Panc1 (cell line): ENCODE measurements at regions not wholly inside any gene's neighbourhood (a gene's known extent, or its start where the extent isn't known, plus 50 kb on each side); places are given as distances from the start of the nearest gene placed in this dataset.

Source experiments
- ATAC-seq: fragments of 200-7000 bp; cut with Tn5 transposase; 2 replicates; pipeline ENCODE4 v1.9.1; 2020; ENCODE audit warnings: mild to moderate bottlenecking, moderate library complexity
- BruUV-seq: library from RNA; stranded (reverse); fragments of 400-500 nt; replicated peaks from 2 replicates; lab custom pipeline; 2021; lab: Mats Ljungman, UMichigan
- CTCF ChIA-PET: fragments of 300-600 bp; sonication (Branson Sonifier 250); formaldehyde crosslinking; loops from one replicate; lab custom pipeline; 2022; ENCODE audit warnings: antibody characterized with exemption; lab: Charles Lee
- POLR2A ChIA-PET: fragments of 300-600 bp; sonication (Branson Sonifier 250); formaldehyde crosslinking; loops from one replicate; lab custom pipeline; 2022; ENCODE audit warnings: antibody characterized with exemption; lab: Charles Lee
- DNase-seq: peaks from one replicate; pipeline ENCODE4 v3.0.0-alpha.2; 2010; ENCODE audit warnings: low read depth, low spot score
- H3K27ac ChIP-seq: 2 replicates; pipeline ENCODE4 v1.5.1; 2011; ENCODE audit warnings: mild to moderate bottlenecking, low read length, inconsistent platforms
- H3K27me3 ChIP-seq: fragments of 200-500 bp; sonication (Bioruptor generic); 2 replicates; pipeline ENCODE4 v1.6.0; 2014; ENCODE audit warnings: low read length, inconsistent platforms; ENCODE audit not compliant: control insufficient read depth, insufficient read depth
- H3K36me3 ChIP-seq: fragments of 200-500 bp; sonication (Bioruptor generic); 2 replicates; pipeline ENCODE4 v1.5.1; 2014; ENCODE audit warnings: inconsistent platforms, mild to moderate bottlenecking, low read length, moderate library complexity; ENCODE audit not compliant: control insufficient read depth, insufficient read depth
- H3K4me1 ChIP-seq: 2 replicates; pipeline ENCODE4 v1.5.1; 2011; ENCODE audit warnings: inconsistent platforms, mild to moderate bottlenecking, low read length, moderate library complexity; ENCODE audit not compliant: control insufficient read depth, insufficient read depth
- H3K4me3 ChIP-seq, 2 experiments: 2 replicates each; pipeline ENCODE4 v1.5.1; 2011 to 2012; ENCODE audit warnings: low read depth in 2 of 2, low read length in 2 of 2, mild to moderate bottlenecking in 2 of 2, inconsistent platforms in 1 of 2, moderate library complexity in 1 of 2
- H3K9me3 ChIP-seq: fragments of 200-500 bp; sonication (Bioruptor generic); 2 replicates; pipeline ENCODE4 v1.5.1; 2014; ENCODE audit warnings: low read depth, mild to moderate bottlenecking, inconsistent platforms, low read length, moderate library complexity; ENCODE audit not compliant: control insufficient read depth, insufficient read depth
- POLR2AphosphoS5 ChIP-seq: IDR thresholded peaks from 2 replicates; pipeline ENCODE4 v1.6.1; 2012; ENCODE audit warnings: mild to moderate bottlenecking, low read depth, low read length, moderate library complexity
- SIN3A ChIP-seq: IDR thresholded peaks from 2 replicates; pipeline ENCODE4 v1.6.1; 2012; ENCODE audit warnings: low read depth, mild to moderate bottlenecking, low read length, moderate library complexity, borderline replicate concordance; ENCODE audit not compliant: insufficient read depth
- TCF7L2 ChIP-seq: IDR thresholded peaks from 2 replicates; pipeline ENCODE4 v1.6.1; 2011; ENCODE audit warnings: mild to moderate bottlenecking, low read depth, low read length, inconsistent platforms
- in situ Hi-C: cut with HindIII; loops from 2 replicates; pipeline ENCODE4 v1.10.0; 2016; ENCODE audit warnings: low sequenced_read_pairs, low pct_unique_long_range_greater_than_20kb
- intact Hi-C: fragments of 100-400 bp; cut with micrococcal nuclease; formaldehyde crosslinking; loops from one replicate; pipeline ENCODE4 v1.10.0; 2022; ENCODE audit not compliant: unreplicated experiment
- TF ChIP-seq, protein P1 (sequence below): fragments of 450-650 bp; IDR thresholded peaks from 2 replicates; pipeline ENCODE4 v1.5.1; 2017; ENCODE audit warnings: mild to moderate bottlenecking
- TF ChIP-seq, protein P2 (sequence below), 2 experiments: IDR thresholded peaks; 2 replicates each; pipeline ENCODE4 v1.6.1; 2011 to 2012; ENCODE audit warnings: low read depth in 2 of 2, control low read depth in 1 of 2, low read length in 1 of 2, mild to moderate bottlenecking in 1 of 2, moderate library complexity in 1 of 2; ENCODE audit not compliant: insufficient read depth in 1 of 2

DNA sequence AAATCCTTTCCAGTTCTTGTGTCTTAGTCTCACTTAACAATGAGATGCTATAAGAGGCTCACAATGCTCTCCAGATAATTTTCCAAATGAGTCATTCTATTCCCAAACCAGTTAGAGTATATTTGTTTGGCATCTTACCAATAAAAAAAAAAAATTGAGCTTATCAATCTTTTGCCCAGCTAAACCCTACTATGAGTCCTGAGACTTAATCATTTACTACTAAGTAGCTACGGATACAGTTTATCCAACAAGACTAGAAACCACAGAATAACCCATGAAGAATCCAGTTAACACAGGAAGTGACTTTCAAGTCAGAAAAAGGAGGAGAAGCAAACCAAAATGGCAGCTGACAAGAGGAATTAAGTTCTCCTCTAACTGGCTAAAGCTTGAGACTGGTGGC is 330.3 kb upstream of the XYLT1 start:
- no peaks in the 10 kb centered on the region for H3K9me3 ChIP-seq
- no peaks in the 10 kb centered on the region for H3K36me3 ChIP-seq
- no peak for ATAC-seq
- no TSS peak for BruUV-seq
- no peak overlapping the region for H3K27ac ChIP-seq
- H3K4me1 ChIP-seq: no peaks in the 10 kb centered on the region
- DNase-seq: no peak
- TF ChIP-seq TCF7L2 (no peak), SIN3A (no peak), POLR2AphosphoS5 (no peak)
- TF ChIP-seq, protein P1, sequence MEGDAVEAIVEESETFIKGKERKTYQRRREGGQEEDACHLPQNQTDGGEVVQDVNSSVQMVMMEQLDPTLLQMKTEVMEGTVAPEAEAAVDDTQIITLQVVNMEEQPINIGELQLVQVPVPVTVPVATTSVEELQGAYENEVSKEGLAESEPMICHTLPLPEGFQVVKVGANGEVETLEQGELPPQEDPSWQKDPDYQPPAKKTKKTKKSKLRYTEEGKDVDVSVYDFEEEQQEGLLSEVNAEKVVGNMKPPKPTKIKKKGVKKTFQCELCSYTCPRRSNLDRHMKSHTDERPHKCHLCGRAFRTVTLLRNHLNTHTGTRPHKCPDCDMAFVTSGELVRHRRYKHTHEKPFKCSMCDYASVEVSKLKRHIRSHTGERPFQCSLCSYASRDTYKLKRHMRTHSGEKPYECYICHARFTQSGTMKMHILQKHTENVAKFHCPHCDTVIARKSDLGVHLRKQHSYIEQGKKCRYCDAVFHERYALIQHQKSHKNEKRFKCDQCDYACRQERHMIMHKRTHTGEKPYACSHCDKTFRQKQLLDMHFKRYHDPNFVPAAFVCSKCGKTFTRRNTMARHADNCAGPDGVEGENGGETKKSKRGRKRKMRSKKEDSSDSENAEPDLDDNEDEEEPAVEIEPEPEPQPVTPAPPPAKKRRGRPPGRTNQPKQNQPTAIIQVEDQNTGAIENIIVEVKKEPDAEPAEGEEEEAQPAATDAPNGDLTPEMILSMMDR: no peak
- TF ChIP-seq, protein P2, sequence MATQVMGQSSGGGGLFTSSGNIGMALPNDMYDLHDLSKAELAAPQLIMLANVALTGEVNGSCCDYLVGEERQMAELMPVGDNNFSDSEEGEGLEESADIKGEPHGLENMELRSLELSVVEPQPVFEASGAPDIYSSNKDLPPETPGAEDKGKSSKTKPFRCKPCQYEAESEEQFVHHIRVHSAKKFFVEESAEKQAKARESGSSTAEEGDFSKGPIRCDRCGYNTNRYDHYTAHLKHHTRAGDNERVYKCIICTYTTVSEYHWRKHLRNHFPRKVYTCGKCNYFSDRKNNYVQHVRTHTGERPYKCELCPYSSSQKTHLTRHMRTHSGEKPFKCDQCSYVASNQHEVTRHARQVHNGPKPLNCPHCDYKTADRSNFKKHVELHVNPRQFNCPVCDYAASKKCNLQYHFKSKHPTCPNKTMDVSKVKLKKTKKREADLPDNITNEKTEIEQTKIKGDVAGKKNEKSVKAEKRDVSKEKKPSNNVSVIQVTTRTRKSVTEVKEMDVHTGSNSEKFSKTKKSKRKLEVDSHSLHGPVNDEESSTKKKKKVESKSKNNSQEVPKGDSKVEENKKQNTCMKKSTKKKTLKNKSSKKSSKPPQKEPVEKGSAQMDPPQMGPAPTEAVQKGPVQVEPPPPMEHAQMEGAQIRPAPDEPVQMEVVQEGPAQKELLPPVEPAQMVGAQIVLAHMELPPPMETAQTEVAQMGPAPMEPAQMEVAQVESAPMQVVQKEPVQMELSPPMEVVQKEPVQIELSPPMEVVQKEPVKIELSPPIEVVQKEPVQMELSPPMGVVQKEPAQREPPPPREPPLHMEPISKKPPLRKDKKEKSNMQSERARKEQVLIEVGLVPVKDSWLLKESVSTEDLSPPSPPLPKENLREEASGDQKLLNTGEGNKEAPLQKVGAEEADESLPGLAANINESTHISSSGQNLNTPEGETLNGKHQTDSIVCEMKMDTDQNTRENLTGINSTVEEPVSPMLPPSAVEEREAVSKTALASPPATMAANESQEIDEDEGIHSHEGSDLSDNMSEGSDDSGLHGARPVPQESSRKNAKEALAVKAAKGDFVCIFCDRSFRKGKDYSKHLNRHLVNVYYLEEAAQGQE (IDR thresholded peaks at IDR 0.05; ENCODE audit: insufficient read depth in 1 of 2, low read depth in 2 of 2, low read length in 1 of 2): no peak
- CTCF ChIA-PET: no interaction called here
- in situ Hi-C loops (no loop called here), intact Hi-C loops (no loop called here)
- no peak overlapping the region for H3K4me3 ChIP-seq
- POLR2A ChIA-PET: no interaction called here
- 0 out of 2 replicates have a peak, but pooled peaks cover 3% of the 10 kb centered on the region for H3K27me3 ChIP-seq

- in situ Hi-C loops: no loop called here
- H3K4me1 ChIP-seq: no peaks in the 10 kb centered on the region
- POLR2A ChIA-PET: no interaction called here
Observed at GRCh38 chr16:17798716-17799115, 328.0 kb upstream of the XYLT1 start.

More at GRCh38 chr16:17798716-17799115, 328.0 kb upstream of the XYLT1 start:
- Histone ChIP-seq H3K27me3 (0 out of 2 replicates have a peak, but pooled peaks cover 3% of the 10 kb centered on the region), H3K27ac (no peak overlapping the region), H3K36me3 (no peaks in the 10 kb centered on the region), H3K4me3 (no peak overlapping the region), H3K9me3 (no peaks in the 10 kb centered on the region)
- intact Hi-C loops: no loop called here
- TF ChIP-seq SIN3A (no peak), POLR2AphosphoS5 (no peak), TCF7L2 (no peak)
- TF ChIP-seq, protein P2 (IDR thresholded peaks at IDR 0.05; ENCODE audit: insufficient read depth in 1 of 2, low read depth in 2 of 2, low read length in 1 of 2): no peak
- TF ChIP-seq, protein P1: no peak
- DNase-seq (no peak), ATAC-seq (no peak)
- CTCF ChIA-PET: no interaction called here
- BruUV-seq: no TSS peak
